ENCODE measurements at regions not wholly inside any gene's neighbourhood (a gene's known extent, or its start where the extent isn't known, plus 50 kb on each side); places are given as distances from the start of the nearest gene placed in this dataset.

GRCh38 chr4:84058201-84058600 is 440.9 kb downstream of the NKX6-1 start:
- H3K27me3 ChIP-seq (replicated peaks) = no peaks in the 10 kb centered on the region
- no peaks in the 10 kb centered on the region for H3K9me3 ChIP-seq (replicated peaks)
- no peak for DNase-seq (ENCODE audit: low read depth in 1 of 2, low spot score in 2 of 2)
- H3K4me1 ChIP-seq (replicated peaks) = no peaks in the 10 kb centered on the region
- H3K36me3 ChIP-seq = no peaks in the 10 kb centered on the region
- no peak overlapping the region for H3K27ac ChIP-seq
- no peak overlapping the region for H3K4me3 ChIP-seq

DNA sequence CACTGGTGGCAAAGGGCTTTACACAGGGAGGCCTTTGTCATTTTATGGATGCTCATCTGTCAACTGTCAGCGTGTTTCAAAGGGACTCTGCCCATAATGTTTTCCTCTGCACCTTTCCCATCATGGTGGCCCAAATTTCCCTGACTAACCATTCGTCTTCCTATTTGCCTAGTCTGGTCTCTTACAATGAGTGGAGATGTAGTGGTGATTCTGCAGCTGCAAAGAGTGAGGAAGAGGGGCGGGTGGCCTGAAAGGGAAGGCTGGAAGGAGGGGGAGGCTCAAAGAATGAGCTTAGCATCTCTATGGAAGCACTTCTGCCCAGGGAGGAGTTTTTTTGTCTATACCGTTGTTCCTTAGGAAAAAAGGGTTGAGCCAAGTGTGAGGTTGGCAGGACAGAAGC is 447.5 kb downstream of the NKX6-1 start:
- no peak overlapping the region for H3K4me3 ChIP-seq
- H3K27ac ChIP-seq = no peak overlapping the region
- no peaks in the 10 kb centered on the region for H3K36me3 ChIP-seq
- no peaks in the 10 kb centered on the region for H3K9me3 ChIP-seq (replicated peaks)
- no peak for DNase-seq (ENCODE audit: low read depth in 1 of 2, low spot score in 2 of 2)
- H3K27me3 ChIP-seq (replicated peaks) = no peaks in the 10 kb centered on the region
- H3K4me1 ChIP-seq (replicated peaks) = no peaks in the 10 kb centered on the region

- no peaks in the 10 kb centered on the region for H3K4me1 ChIP-seq (replicated peaks)
Measured at GRCh38 chr4:84051089-84051488, 448.0 kb downstream of the NKX6-1 start.

GRCh38 chr4:84050015-84050414 is 449.1 kb downstream of the NKX6-1 start:
- no peak overlapping the region for H3K27ac ChIP-seq
- H3K9me3 ChIP-seq (replicated peaks) = no peaks in the 10 kb centered on the region
- no peak for DNase-seq (ENCODE audit: low read depth in 1 of 2, low spot score in 2 of 2)
- H3K27me3 ChIP-seq (replicated peaks) = no peaks in the 10 kb centered on the region
- H3K4me3 ChIP-seq = no peak overlapping the region
- H3K36me3 ChIP-seq = no peaks in the 10 kb centered on the region
- H3K4me1 ChIP-seq (replicated peaks) = no peaks in the 10 kb centered on the region

More at GRCh38 chr4:84051089-84051488, 448.0 kb downstream of the NKX6-1 start:
- Histone ChIP-seq H3K27me3 (replicated peaks) (no peaks in the 10 kb centered on the region), H3K9me3 (replicated peaks) (no peaks in the 10 kb centered on the region), H3K36me3 (no peaks in the 10 kb centered on the region), H3K4me3 (no peak overlapping the region), H3K27ac (no peak overlapping the region)
- DNase-seq (ENCODE audit: low read depth in 1 of 2, low spot score in 2 of 2) = no peak

DNA sequence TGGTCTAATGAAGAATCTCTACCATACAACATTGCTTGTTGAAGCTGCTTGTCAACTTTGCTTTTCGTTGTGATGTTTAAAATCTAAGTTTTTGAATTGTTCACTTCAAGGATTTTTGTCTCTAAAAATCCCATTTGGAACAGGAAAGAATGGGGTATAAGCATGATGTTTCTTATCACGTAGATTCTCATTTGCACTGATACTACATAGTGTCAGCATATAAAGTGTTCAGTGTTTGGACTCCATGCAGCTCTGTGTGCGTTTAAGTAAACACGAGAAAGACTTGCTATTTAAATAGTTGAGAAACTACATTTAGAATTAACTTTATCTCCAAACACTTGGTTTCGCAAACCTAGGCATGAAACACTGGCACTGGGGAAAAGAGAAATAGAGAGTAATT is 452.5 kb downstream of the NKX6-1 start:
- Histone ChIP-seq H3K36me3 (no peaks in the 10 kb centered on the region), H3K9me3 (replicated peaks) (no peaks in the 10 kb centered on the region), H3K27me3 (replicated peaks) (no peaks in the 10 kb centered on the region), H3K4me1 (replicated peaks) (no peaks in the 10 kb centered on the region), H3K4me3 (no peak overlapping the region), H3K27ac (no peak overlapping the region)
- DNase-seq (ENCODE audit: low read depth in 1 of 2, low spot score in 2 of 2) = no peak

DNA sequence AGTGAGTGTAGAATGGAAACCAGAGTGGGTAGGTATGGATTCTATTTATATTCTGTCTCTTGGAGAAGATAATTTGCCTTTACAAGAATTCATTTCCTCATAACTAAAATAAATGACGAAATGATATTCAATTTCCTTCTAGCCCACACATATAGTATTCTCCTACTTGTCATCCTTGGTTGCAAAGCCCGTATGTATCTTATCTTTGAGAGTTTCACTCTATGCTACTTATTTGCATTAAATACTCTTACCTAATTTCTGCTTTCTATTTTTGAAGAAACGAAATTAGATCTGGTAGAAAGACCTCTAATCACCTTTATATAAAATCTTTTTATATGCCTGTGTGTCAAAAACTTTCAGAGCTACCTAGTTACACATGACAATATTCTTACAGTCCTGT is 457.7 kb downstream of the NKX6-1 start:
- Histone ChIP-seq H3K4me1 (replicated peaks) (no peaks in the 10 kb centered on the region), H3K9me3 (replicated peaks) (no peaks in the 10 kb centered on the region), H3K4me3 (no peak overlapping the region), H3K27me3 (replicated peaks) (no peaks in the 10 kb centered on the region), H3K36me3 (no peaks in the 10 kb centered on the region), H3K27ac (no peak overlapping the region)
- DNase-seq (ENCODE audit: low read depth in 1 of 2, low spot score in 2 of 2) = no peak

GRCh38 chr4:84035568-84035967 is 463.5 kb downstream of the NKX6-1 start:
- no peak overlapping the region for H3K4me3 ChIP-seq
- no peaks in the 10 kb centered on the region for H3K4me1 ChIP-seq (replicated peaks)
- DNase-seq (ENCODE audit: low read depth in 1 of 2, low spot score in 2 of 2) = no peak
- no peaks in the 10 kb centered on the region for H3K27me3 ChIP-seq (replicated peaks)
- H3K36me3 ChIP-seq = no peaks in the 10 kb centered on the region
- H3K9me3 ChIP-seq (replicated peaks) = no peaks in the 10 kb centered on the region
- no peak overlapping the region for H3K27ac ChIP-seq

GRCh38 chr4:84032372-84032771 is 466.7 kb downstream of the NKX6-1 start:
- no peaks in the 10 kb centered on the region for H3K9me3 ChIP-seq (replicated peaks)
- H3K27me3 ChIP-seq (replicated peaks) = no peaks in the 10 kb centered on the region
- no peak overlapping the region for H3K27ac ChIP-seq
- no peak overlapping the region for H3K4me3 ChIP-seq
- H3K36me3 ChIP-seq = no peaks in the 10 kb centered on the region
- no peak for DNase-seq (ENCODE audit: low read depth in 1 of 2, low spot score in 2 of 2)
- H3K4me1 ChIP-seq (replicated peaks) = no peaks in the 10 kb centered on the region

DNA sequence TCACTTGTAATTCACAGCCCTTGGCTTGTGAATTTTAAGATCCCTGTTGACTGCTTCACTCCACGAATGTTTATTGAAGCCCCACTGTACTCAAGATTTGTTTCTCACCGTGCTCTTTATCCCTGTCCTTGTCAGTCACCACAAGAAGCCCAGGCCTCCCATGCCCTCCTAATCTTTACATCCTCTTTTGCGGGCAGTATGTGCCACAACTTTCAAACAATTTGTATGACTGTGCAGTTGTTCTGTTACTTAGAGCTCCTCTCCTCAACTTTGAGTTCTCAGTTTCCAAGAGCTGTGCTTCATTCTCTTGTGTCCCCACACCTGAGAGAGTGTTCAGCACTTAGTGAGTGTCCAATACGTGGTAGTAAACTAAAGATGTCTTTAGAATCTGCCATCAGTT is 467.7 kb downstream of the NKX6-1 start:
- Histone ChIP-seq H3K36me3 (no peaks in the 10 kb centered on the region), H3K9me3 (replicated peaks) (no peaks in the 10 kb centered on the region), H3K4me3 (no peak overlapping the region), H3K27ac (no peak overlapping the region), H3K4me1 (replicated peaks) (no peaks in the 10 kb centered on the region), H3K27me3 (replicated peaks) (no peaks in the 10 kb centered on the region)
- no peak for DNase-seq (ENCODE audit: low read depth in 1 of 2, low spot score in 2 of 2)

DNA sequence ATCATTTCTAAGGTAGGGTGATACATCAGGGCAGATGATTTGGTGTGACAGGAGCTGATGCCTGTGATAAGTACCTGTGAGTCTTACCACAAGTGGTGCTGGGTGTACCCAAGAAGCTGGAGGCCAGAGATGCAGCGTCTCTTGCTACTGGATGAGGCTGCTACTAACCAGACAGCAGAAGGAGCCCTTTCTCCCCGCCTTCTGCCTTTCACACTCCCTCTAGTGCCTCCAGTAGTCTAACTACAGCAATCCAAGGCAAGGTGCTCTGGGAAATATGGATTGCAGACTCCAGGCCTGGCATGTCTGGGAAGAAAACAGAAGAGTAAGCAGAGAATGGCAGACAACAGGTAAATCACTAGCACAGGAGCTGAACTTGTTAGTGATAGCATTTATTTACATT is 470.8 kb downstream of the NKX6-1 start:
- no peaks in the 10 kb centered on the region for H3K27me3 ChIP-seq (replicated peaks)
- H3K4me3 ChIP-seq = no peak overlapping the region
- no peak overlapping the region for H3K27ac ChIP-seq
- DNase-seq (ENCODE audit: low read depth in 1 of 2, low spot score in 2 of 2) = no peak
- H3K9me3 ChIP-seq (replicated peaks) = no peaks in the 10 kb centered on the region
- no peaks in the 10 kb centered on the region for H3K36me3 ChIP-seq
- no peaks in the 10 kb centered on the region for H3K4me1 ChIP-seq (replicated peaks)

DNA sequence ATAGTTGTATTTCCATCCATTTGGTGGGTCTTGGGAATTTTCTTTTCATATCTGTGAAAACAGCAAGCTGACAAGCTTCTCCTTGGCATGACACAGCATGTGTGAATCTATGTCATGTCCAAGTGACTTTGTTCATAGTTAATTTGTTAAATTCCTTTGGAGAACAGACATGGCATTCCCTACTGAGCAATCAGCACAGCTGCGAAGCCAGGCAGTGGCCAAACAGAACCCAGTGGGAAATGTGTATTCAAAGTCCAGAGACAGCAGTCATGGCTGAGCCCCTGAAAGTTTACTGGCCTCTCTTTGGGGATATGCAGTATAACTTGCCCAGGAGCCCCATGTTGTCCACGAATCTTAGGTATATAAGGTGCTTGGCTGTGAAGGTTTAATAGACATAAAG is 474.7 kb downstream of the NKX6-1 start:
- Histone ChIP-seq H3K9me3 (replicated peaks) (no peaks in the 10 kb centered on the region), H3K27ac (no peak overlapping the region), H3K36me3 (no peaks in the 10 kb centered on the region), H3K27me3 (replicated peaks) (no peaks in the 10 kb centered on the region), H3K4me3 (no peak overlapping the region), H3K4me1 (replicated peaks) (no peaks in the 10 kb centered on the region)
- DNase-seq (ENCODE audit: low read depth in 1 of 2, low spot score in 2 of 2) = no peak

- DNase-seq (ENCODE audit: low read depth in 1 of 2, low spot score in 2 of 2) = no peak
- H3K27ac ChIP-seq = no peak overlapping the region
- no peaks in the 10 kb centered on the region for H3K27me3 ChIP-seq (replicated peaks)
- H3K4me3 ChIP-seq = no peak overlapping the region
- no peaks in the 10 kb centered on the region for H3K36me3 ChIP-seq
- no peaks in the 10 kb centered on the region for H3K4me1 ChIP-seq (replicated peaks)
- H3K9me3 ChIP-seq (replicated peaks) = no peaks in the 10 kb centered on the region
Measured at GRCh38 chr4:84022564-84022963, 476.5 kb downstream of the NKX6-1 start.

DNA sequence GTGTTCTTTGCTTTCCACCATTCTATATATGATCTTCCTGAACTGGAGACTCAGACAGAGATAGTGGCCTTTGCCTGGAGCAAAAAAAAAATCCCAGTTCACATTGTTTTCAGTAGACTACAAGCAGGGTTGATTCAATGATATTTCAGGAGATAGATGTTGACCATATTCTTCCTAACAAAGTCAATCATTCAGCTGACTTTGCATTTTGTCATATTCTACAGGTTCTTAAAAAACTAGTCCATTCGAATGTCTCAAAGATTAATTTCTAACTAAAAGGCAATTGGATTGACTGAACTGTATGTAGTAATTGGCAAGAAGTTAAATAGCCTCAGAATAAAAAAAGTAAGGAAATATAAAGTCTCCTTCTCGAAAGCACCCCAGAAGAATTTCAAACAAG is 479.5 kb downstream of the NKX6-1 start:
- Histone ChIP-seq H3K4me1 (replicated peaks) (no peaks in the 10 kb centered on the region), H3K27ac (no peak overlapping the region), H3K36me3 (no peaks in the 10 kb centered on the region), H3K9me3 (replicated peaks) (no peaks in the 10 kb centered on the region), H3K27me3 (replicated peaks) (no peaks in the 10 kb centered on the region), H3K4me3 (no peak overlapping the region)
- DNase-seq (ENCODE audit: low read depth in 1 of 2, low spot score in 2 of 2) = no peak

- no peaks in the 10 kb centered on the region for H3K9me3 ChIP-seq (replicated peaks)
- no peaks in the 10 kb centered on the region for H3K36me3 ChIP-seq
- H3K27ac ChIP-seq = no peak overlapping the region
- H3K4me1 ChIP-seq (replicated peaks) = no peaks in the 10 kb centered on the region
- H3K4me3 ChIP-seq = no peak overlapping the region
- peaks cover 3% of the 10 kb centered on the region; the same call in 1 of the 2 replicates for H3K27me3 ChIP-seq (replicated peaks)
- no peak for DNase-seq (ENCODE audit: low read depth in 1 of 2, low spot score in 2 of 2)
Measured at GRCh38 chr4:84003046-84003445, 467.1 kb downstream of the GPAT3 start.

- H3K36me3 ChIP-seq = no peaks in the 10 kb centered on the region
- no peaks in the 10 kb centered on the region for H3K9me3 ChIP-seq (replicated peaks)
- H3K27ac ChIP-seq = no peak overlapping the region
- H3K27me3 ChIP-seq (replicated peaks) = peaks cover 3% of the 10 kb centered on the region; the same call in 1 of the 2 replicates
- H3K4me3 ChIP-seq = no peak overlapping the region
- no peaks in the 10 kb centered on the region for H3K4me1 ChIP-seq (replicated peaks)
- DNase-seq (ENCODE audit: low read depth in 1 of 2, low spot score in 2 of 2) = no peak
Measured at GRCh38 chr4:84001876-84002569, 466.1 kb downstream of the GPAT3 start.

Data from SJSA1 (cell line).